ENCODE measurements at regions not wholly inside any gene's neighbourhood (a gene's known extent, or its start where the extent isn't known, plus 50 kb on each side); places are given as distances from the start of the nearest gene placed in this dataset.

DNA sequence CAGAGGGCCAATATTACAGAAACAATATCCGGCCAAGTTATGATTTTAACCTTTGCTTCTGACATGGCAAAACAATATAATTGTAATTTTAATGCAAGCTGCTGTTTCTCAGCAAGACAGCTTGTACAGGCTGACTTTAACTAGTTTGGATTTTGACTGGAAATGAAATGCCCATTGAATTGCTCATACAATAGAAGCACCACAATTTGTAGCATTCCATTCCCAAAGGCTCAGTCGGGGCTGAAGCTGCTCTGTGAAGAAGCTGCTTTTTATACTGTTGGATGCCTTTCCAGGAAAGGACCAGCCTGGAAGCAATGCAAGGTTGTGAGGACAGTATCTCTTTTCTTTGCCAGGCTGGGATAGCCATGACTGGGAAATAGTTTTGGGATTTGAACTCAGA, 677.0 kb upstream of the FANCL start:
- DNase-seq: no peak

DNA sequence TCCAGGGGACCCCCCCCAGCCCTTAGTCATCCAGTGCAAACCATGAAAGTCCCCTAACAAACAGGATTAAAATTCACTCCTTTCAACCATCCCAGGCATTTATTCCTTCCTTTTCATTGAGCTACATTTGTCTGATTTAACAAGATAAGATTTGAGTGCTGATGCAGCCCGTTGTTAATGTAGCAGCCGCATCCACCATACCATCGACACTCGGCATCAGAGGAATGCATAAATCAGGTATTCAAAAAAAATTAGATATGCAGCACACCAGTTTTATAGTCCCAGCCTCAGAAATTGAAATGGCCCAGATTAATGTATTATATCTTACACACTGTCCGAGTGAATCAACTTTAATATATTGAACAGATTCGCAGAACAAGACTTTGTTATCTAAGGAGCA, 676.5 kb upstream of the FANCL start:
- DNase-seq: no peak

DNA sequence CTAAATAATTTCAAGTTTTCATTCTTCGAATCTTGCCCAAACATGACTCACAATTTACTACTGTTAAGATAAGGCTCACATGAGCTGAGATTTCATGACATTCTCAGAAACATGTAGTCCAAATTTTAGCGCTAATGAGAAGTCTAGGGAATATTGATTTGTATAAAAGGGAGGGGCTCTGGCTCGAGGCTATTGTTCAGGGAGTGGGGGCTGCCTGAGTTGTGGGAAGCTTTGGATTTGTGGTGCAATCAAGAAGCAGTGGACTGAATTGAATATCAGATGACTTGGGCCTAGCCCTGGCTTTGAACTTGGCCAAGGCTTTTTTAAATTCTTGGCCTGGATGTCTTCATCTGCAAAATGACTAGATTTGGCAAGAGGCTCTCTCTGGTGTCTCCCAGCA, 674.9 kb upstream of the FANCL start:
- no peak for DNase-seq

DNA sequence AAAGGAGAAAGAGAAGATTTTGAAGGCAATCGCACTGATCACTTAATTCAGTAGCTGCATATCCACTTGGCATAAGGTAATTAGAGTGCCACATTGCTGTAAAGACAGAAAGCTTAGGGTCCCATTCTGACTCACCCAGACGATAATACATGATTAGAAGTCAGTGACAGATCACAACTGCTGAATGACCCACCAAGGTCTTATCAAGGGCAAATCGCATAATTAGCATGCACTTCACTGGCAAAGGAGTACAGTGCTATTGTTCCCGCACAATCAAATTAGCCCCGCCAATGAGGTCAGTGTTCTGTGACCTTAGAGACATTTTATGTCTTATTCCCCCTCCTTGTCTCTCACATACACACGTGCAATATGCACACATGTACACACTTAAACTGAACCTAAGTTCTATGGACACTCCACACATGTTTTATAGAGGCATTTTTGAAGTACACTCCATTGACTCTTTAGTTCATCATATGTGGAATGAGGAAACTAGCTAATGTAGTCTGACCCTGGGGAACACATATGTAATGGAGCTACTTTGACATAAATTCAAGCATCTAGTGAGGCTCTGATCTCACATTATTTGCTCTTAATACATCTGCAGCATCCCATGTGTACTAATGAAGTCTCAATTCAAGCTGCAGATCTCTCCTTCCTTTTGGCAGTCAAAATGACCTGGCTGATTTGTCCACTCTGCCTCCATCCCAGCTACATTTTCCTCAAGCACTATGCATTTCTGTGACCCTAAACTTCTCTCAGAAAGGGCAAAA, 673.8 kb upstream of the FANCL start:
- DNase-seq: no peak

DNA sequence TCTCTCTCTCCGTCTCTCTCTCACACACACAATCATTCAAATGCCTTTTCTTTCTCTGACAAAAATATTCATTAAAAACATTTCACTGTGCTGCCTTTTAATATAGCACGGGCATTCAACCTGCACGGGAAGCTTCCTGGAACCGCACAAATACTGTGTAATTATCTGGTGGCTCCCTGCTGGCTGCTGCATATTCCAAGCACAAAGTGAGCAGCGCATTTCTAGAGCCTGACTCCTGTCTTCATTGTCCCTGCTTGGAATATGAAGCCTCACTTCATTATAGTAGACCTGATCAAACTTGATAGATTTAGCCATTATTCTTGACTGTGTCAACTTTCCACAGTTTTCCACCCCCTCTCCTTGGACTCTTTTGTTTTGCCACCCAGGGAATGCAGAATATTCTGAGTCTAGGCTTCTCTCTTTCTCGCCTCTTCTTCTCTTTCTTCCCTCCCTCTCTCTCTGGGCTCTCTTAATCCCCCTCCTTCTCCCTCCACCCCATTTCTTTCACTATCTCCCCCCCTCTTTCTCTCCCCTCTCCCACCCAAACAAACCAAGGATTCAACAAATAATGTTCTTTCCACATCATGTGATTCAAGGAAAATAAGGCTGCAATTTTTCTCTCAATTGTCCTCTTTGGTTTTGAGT, 672.1 kb upstream of the FANCL start:
- DNase-seq: no peak

GRCh38 chr2:58911877-58912276, 670.8 kb upstream of the FANCL start:
- DNase-seq: no peak

DNA sequence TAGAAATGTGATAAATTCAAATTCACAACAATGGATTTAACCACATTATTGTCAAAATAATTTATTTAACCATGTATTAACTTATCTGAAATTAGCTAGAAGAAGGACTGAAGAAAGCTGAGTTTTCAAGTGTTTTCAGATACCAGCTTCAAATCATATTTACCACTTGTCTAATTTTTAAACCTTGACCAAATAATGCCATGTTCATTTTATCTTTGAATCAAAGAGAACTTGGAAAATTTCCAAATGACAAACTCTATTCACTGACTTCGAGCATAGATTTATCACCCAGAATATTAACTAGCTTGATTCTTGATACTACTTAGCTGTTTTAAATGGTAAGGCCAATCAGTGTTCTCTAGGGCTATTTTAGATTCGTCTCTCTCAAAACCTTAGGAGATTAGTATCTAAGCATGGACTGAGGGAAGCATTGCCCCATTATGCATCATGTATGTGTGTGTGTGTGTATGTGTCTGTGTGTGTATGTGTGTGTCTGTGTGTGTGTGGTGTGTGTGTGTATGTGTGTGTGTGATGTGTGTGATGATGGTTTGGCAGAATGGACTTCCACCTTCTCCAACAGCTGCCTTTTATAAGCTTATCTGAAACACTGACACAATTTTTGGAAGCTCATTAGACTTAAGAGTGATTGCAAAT, 667.5 kb upstream of the FANCL start:
- no peak for DNase-seq

GRCh38 chr2:58907644-58908043, 666.5 kb upstream of the FANCL start:
- DNase-seq: no peak

DNA sequence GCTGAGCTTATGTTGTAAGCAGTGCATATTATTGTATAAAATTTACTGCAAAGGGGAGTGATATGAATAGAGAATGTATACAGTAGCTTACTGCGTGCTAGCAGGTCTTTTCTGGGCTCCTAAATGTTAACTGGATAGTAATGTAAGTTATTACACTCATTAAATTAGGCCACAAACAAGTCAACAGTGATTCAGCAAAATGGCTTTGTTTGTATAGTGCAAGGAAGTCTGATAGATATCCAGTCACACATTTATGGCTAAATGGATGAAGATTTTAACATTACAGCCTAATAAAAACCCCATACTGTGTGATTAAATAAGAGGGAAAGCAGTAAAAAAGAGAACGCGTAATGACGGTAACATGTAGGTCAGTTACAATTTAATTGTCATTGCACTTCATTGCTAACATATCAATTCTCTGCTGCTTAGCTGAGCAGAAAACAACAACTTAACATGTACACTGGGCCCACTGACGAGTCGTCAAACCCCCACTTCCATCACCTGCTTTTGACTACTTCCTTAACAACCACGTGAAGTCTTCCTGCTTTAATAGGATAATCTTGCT, 665.0 kb upstream of the FANCL start:
- DNase-seq: no peak

GRCh38 chr2:58904095-58904494, 663.0 kb upstream of the FANCL start:
- no peak for DNase-seq

GRCh38 chr2:58903427-58903826, 662.3 kb upstream of the FANCL start:
- no peak for DNase-seq

DNA sequence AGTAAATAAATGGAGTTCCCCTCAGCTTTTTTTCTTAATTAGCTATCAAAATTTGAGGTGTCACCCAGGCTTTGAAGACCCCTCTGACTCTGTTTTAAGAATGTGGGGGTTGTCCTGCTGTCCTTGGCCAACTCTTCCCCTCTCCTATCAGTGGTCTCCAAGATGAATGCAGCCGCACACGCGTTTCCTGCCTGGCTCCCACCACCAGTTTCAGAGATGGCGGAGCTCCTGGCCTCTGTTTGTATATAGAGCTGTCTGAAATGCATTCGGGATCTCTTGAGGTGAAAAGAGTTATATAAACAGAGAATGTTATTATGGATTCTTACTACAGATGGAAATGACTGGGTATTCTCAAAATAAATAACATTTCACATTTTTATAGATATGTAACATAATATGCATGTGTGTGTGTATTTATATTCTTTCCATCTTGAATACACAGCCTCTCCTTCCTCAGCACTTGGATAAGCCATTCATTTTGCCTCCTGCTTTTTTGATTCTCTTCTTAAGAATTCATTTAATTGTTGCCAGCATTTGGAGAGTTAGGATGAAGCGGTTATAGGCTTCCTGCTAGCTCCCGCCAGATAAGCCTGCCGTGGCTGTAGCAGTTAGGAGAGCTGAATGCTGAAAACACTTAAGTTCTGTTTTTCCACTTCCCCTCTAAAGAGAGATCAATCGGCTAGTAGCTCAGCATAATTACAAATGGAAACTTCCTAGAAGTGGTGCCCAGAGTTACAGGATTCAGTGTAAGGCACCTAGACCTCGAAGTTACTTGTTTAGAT, 659.3 kb upstream of the FANCL start:
- DNase-seq: no peak

DNA sequence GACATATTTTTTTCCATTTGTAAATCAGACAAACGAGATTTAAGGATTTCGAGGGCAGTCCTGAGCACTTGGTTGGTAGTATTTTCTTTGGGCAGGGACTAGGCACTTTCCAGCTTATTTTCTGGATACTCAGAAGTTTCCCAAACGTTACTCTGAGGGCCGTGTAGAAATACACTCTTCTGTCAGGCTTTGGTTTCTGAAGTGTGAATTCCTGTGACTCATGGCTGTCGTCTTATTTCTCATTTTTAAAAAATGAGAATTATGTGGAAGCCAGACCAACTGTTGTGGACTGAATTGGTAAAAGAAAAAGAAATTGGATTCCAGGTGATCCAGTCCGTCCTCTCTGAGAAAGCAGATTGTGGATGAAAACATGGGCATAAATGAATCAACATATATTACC, 658.6 kb upstream of the FANCL start:
- DNase-seq: no peak

- no peak for DNase-seq
These were observed 655.5 kb upstream of the FANCL start for GRCh38 chr2:58896638-58897037.

- no peak for DNase-seq
These were observed 654.7 kb upstream of the FANCL start for GRCh38 chr2:58895857-58896256.

DNA sequence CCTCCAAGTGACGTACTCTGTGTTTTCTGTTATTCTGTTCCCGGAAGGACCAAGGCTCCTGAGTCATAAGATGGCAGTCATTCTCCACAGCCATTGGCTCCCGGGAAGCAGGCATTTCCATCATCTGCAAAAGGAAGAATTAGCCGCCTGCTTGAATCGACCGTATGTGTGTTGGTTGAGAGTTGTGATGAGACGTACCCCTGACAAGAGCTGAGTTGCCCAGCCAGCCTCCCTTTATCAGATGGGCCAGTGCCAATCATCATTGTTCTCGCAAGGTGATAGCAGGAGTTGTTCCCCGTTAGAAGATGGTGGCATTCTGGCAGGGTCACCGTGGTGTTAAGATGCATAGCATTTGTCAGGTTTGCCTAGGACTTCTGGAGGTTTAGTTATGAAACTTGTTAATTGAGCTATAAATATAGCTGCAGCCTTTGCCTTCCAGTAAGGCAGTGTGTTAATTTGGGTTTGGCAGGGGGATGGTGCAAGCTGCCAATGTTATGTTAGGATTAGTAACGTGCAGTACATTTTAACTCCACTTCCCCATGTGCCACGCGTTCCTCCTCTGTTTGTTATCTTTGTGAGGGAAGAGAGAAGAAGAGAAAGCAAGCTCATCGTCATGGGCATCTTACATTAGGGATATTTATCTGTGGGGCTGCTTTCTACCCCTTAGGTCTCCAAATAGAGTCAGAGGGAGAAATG, 652.7 kb upstream of the FANCL start:
- no peak for DNase-seq

DNA sequence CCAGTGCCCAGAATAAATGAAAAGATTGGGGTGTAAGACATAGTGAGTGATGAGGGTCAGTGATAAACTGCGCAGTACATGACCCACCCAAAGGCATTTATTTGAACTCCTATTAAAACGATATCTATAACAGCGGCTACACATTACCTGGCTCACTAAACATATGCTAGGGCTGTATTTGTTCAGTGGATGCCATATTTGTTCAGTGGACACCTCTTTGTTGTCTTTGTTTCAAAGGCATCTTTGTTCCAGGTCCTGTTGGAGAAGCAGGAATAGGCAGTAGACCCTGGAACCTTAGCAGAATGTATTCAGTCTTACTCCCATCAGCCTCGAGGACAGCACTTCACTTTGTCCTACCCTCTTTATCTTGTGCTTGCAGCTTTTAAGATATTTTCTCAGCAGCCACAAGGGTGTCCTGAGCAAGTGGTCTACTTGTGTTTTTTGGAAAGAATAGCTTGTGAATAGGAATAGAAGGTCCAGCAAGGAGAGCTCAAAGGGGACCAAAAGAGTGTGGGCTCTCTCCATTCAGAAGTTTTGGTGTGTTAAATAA, 650.8 kb upstream of the FANCL start:
- no peak for DNase-seq

GRCh38 chr2:58890865-58891525, 649.9 kb upstream of the FANCL start:
- DNase-seq: no peak

DNA sequence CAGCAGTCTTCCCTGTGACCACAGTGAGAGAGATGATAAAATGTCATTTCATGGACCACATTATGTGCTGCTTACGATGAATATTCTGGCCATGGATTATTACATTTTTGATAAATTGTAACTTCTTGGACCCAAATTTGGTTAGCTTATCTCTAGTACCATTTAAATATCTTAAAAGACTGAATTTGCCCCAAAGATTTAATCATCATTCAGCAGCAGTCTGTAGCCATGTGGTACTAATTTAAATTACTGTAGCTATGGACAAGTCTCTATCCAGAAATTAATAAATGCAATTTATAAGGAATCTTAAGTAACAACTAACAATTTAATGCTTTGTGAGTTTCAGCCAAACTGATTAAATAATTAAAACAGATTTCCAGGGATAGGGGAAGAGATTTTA, 644.9 kb upstream of the FANCL start:
- DNase-seq: no peak

DNA sequence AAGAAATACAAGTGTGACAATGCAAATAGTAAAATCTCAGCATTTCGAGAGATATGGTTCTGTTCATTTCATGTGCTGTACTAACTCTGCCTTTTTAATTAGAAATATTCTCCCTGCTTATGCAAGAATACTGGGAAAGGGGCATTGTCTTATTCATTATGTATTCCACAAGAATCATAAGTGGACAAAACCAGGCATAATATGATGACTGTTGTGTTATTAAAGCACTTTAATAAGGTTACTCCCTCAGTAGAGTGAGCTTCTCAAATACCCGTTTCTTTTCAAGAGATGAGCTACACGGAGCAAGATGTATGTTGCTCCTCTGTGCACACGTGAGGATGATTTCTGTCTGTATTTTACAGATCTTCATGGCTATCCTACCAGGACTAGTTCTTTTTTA, 638.7 kb upstream of the FANCL start:
- no peak for DNase-seq

DNA sequence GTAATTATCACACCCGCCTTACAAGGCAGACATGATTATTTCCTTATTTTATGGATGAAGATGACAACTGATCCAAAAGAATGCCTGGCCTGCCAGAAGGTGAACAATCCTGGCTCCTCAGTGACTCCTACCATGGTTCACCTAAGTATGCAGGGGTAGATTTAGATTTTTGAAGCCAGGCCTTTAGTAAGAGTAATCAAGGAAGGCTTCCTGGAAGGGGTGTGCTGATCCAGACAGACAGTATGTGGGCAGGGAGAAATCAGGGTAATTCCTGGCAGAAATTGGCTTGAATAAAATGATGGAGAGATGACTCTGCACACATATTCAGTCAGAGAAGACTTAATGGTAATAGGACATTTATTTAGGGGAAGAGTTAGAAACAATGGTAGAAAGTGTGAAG, 637.7 kb upstream of the FANCL start:
- DNase-seq: no peak

GRCh38 chr2:58876126-58876525, 635.0 kb upstream of the FANCL start:
- no peak for DNase-seq

Data from T-helper 2 cell (primary cell).